HG03432 (cell line): ENCODE measurements at regions not wholly inside any gene's neighbourhood (a gene's known extent, or its start where the extent isn't known, plus 50 kb on each side); places are given as distances from the start of the nearest gene placed in this dataset.
"Not testable (repeated sequence)": the region's sequence is repeated elsewhere in the genome, so short reads cannot be mapped to it uniquely, and the experiment has no call there.

Experiments used
- ATAC-seq: cut with Tn5 transposase; IDR thresholded peaks from one replicate; pipeline ENCODE4 v1.9.1; 2021; ENCODE audit warnings: mild to moderate bottlenecking, moderate library complexity; ENCODE audit not compliant: unreplicated experiment

DNA sequence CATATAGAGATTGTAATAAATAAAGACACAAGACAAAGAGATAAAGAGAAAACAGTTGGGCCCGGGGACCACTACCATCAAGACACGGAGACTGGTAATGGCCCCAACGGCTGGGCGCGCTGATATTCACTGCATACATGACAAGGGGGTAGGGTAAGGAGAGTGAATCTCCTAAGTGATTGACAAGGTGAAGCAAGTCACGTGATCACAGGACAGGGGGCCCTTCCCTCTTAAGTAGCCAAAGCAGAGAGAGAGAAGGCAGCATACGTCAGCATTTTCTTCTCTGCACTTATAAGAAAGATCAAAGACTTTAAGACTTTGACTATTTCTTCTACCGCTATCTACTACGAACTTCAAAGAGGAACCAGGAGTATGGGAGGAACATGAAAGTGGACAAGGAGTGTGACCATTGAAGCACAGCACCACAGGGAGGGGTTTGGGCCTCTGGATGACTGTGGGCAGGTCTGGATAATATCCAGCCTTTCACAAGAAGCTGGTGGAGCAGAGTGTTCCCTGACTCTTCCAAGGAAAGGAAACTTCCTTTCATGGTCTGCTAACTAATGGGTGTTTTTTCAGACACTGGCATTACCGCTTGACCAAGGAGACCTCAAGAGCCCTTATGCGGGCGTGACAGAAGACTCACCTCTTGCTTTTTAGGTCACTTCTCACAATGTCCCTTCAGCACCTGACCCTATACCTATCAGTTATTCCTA, 75.6 kb downstream of the MRPL39 start:
- ATAC-seq, result not testable (repeated sequence)

DNA sequence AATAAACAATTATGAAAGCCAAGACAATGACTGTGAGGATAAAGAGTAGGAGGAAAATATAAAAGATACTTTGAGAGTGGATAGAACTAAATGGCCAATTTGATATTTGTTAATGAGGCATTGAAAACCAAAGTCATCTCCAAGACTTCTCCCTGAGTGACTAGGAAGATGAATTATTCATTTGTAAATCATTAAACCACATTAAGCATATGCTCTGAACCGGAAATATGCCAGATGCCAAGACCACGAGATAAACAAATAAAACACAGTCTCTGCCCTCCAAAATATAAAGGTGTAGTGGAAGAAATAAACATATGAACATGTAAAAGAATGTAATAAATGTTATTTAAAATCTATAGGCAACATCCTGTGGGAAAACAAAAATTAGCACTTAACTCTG, 78.8 kb downstream of the MRPL39 start:
- no peak for ATAC-seq

DNA sequence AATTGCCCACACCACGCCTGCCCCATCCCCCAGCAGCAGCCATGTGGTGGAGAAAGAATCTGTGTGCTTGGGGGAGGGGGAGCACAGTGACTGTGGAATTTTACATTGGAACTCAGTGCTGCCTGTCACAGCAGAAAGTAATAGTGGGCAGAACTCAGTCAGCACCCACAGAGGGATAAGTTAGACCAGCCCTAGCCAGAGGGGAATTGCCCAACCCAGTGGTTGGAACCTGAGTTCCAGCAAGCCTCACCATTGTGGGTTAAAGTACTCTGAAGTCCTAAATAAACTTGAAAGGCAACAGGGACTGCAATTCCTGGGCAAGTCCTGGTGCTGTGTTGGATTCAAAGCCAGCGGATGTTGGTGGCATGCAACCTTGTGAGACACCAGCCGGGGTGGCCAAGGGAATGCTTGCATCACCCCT, 88.8 kb downstream of the MRPL39 start:
- no peak for ATAC-seq

DNA sequence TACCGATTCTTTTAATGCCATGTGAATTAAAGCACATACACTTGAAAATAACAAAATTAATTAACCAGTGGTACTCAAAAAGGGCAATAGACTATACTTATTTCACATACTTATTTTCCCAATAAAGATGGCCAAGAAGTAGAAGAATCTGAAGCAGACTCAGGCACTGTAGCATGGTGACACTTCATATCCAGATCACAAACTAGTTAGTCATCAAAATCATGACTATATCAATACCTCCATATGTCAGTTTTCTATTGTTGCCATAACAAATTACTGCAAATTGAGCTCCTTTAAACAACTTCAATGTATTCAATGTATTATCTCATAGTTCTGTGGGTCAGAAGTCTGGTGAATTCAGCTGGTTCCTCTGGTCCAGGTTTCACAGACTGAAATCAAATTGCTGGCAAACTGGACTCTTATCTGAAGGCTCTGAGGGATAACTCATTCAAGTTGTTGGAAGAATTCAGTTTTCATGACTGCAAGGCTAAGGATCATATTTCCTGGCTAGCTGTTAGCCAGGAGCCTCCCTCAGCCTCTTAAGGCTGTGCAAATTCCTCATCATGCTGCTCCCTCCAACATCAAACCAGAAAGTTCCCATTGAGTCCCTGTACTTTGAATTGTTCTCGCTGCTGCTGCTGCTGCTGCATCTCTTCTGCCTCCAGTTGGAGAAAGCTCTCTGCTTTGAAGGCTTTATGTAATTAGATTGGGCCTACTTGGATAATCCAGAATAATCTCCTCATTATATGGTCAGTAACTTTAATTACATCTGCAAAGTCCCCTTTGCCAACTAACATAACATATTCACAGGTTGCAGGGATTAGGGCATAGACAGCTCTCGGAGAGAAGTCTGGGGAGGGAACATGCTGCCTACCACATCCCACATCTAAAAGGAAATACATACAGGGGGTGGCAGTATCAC, 91.5 kb downstream of the MRPL39 start:
- ATAC-seq, result no peak

DNA sequence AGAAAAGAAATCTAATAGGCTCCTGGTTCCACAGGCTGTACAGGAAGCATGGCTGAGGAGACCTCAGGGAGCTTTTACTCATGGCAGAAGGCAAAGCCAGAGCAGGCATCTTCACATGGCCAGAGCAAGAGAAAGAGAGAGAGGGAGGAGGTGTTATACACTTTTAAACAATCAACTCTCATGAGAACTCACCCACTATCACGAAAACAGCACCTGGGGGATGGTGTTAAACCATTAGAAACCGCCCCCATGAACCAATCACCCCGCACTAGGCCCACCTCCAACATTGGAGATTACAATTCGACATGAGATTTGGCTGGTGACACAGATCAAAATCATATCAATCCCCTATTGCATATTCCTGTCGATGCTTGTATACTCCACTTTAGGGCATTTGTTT, 93.5 kb downstream of the MRPL39 start:
- no peak for ATAC-seq

DNA sequence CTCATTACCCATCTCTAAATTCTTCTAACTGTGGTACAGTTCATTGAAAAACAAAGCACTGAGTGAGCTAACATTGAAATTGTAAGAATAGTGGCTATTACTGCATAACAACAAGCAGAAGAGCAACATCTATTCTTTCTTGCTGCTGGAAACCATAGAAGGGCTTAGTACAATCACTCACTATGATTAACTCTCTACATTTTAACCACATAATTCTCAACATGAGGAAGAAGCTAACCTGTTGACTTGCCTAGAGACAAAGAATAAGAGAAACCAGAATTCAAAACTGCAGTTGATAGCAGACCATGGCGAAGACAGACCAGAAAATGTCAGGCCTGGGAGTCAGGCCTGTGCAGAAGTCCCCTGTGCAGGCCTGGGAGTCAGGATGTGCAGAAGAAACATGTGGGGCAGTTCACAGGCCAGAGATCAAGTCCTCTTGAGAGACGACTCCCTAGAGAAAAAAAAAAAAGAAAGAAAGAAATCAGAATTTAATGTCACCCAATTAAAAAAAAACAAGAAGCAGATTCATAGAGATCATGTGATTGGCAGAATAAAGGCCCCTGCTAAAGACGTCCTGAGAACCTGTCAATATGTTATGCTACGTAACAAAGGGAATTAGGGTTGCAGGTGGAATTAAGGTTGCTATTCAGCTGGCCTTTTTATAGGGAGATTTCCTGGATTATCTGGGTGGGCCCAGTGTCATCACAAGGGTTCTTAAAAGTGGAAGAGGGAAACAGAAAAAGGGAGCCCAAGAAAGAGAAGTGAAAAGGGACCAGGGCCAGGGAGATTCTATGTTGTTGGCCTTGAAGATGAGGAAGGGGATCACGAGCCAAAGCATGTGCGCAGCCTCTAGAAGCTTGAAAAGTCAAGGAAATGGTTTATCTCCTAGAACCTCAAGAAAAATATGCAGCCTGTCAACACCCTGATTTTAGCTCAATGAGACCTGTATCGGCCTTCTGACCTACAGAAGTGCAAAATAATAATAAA, 94.9 kb downstream of the MRPL39 start:
- ATAC-seq, result no peak

DNA sequence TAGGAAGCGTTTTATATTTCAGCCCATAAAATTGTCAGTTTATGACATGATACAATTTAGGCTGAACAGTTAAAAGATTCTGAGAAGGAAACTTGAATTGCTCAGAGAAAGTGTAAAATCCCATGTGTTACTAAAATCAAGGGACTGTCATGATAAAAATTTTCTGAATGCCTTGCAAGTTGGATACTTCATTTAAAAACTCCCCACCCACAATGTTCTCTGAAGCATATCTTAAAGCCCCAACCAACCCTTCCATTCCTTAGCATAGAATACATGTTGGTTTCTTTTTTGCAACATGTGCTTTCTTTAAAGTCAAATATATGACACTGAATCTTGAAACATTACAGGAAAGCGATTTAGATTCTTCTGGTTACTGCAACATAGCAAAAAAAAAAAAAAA, 97.4 kb downstream of the MRPL39 start:
- ATAC-seq, result peak; percentile 65

DNA sequence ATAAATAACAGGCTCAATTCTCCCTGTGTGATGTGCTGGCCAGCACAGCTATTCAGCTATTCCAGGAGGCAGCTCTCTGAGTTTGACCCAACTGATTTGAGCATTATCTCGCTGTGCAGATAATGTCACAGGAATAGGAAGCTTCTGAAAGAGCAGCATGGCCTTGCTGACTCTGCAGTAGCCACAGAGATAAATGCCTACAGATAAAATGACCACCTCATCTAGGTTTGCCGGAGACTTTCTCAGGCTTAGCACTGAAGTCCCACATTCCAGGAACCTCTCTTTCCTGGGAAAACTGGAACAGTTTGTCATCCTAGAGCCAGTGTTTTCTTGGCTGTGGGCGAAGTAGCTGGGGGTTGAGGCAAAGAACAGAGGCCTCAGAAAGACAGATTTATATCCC, 98.9 kb downstream of the MRPL39 start:
- no peak for ATAC-seq

DNA sequence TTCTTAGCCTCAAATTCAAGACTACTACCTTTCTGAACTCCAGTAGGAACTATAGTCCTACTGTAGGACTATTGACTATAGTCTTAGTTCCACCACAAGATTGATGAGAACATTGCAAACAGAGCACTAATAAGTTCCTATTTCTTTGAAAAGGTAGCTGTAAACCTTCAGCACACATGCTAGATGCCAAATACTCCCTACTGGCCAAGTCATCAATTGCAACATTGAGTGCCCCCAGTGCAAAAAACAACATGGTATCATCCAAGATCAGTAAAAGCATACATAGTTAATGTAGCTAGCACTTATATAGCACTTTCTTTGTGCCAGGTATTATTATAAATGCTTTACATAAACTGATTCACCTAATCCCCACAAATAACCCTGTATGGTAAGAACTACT, 99.8 kb downstream of the MRPL39 start:
- ATAC-seq, result peak; percentile 35

DNA sequence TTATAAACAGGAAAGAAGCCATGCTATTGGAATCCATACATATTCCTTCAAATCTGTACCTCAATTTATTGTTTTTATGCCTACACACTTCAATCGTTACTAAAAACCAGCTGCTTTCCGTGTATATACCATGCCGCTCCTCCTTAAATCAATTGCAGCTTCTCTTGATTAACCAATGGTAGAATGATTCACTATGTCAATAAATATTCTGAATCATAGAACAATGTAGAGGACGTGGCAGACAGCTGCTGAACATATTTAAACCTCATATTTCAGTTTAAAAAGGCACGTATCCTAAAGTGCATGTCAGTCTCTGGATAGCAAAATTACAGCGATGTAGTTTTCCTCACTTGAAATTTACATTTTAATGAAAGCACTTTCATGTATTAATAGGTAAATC, 100.4 kb downstream of the MRPL39 start:
- ATAC-seq, result no peak

DNA sequence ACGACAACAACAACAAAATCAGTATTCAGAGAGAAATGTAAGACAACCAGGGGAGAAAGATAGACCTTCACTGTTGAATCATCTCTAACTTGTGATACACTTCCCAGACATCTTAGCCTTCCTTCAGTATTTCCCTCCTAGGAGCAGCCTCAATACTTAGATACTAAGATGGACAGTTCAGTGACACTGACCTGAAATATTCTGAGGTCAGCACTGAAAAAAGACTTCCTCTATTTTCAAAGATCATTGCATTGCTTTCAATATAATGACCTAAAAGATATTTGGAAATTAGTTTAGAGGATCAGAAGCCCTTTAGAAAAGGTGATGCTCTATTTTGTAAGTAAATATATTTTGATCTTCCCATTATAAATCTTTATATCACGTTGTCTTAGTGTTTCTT, 101.0 kb downstream of the MRPL39 start:
- ATAC-seq, result no peak

DNA sequence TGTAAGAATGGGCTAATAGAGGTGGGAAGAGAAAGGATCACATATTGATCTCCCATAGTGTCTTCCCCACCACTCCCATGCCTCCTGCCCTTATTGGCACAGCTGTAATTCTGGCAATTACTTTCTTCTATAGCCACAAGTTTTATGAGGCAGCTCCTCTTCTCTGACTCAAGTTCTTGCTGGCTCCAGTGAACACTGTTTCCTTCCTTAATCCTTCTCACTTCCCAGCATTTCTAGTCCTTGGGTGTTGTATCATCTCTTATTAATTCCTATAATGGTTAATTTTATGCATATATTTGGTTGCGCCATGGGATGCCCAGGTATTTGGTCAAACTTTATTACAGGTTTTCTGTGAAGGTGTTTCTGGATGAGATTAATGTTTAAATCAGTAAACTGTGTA, 103.3 kb downstream of the MRPL39 start:
- no peak for ATAC-seq

DNA sequence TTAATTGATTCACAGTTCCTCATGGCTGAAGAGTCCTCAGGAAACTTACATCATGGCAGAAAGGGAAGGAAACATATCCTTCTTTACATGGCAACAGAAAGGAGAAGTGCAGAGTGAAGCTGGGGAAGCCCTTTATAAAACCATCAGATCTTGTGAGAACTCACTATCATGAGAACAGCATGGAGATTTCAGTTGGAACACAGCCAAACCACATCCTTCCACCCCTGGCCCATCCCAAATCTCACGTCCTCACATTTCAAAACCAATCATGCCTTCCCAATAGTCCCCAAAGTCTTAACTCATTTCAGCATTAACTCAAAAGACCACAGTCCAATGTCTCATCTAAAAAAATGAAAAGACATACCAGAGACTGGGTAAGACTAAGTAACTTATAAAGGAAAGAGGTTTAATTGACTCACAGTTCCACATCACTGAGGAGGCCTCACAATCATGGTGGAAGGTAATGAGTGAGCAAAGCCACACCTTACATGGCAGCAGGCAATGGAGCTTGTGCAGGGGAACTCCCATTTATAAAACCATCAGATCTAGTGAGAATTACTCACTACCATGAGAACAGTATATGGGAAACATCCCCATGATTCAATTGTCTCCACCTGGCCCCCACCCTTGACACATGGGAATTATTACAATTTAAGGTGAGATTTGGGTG, 105.2 kb downstream of the MRPL39 start:
- peak; percentile 74 for ATAC-seq

DNA sequence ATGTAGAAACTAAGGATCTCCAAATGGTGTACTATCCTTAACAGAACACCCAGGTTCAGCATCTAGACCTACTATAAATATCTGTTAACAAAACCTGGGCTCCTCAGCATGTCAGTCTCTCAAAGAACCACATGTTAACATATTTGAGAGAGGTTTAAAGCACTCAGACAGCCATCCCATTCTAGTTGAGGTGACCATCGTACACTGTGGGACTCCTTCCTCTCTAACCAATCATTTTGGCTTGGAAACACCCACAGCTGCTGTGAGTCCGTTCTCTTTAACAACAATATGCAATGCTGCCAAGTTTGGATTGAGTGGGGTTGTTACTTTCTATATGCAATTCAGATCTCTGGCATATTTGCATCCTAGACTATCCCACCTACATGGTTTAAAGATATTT, 105.8 kb downstream of the MRPL39 start:
- ATAC-seq, result peak; percentile 20

DNA sequence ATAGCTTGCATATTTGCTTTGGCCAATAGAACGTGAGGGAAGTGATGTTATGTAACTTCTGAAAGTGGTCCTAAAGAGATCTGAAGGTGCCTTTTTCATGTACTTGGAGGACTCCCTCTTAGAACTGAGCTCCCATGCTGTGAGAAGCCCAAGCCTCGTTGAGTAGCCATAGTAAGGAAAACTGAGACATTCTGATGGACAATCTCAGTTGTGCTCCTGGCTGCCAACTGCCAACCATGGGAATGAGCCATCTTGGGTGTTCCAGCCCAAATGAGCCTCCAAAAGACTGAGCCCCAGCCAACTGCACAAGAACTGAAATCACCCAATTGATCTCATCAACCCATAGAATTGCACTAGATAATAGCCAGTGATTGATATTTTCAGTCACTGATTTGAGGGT, 106.7 kb downstream of the MRPL39 start:
- ATAC-seq, result no peak

DNA sequence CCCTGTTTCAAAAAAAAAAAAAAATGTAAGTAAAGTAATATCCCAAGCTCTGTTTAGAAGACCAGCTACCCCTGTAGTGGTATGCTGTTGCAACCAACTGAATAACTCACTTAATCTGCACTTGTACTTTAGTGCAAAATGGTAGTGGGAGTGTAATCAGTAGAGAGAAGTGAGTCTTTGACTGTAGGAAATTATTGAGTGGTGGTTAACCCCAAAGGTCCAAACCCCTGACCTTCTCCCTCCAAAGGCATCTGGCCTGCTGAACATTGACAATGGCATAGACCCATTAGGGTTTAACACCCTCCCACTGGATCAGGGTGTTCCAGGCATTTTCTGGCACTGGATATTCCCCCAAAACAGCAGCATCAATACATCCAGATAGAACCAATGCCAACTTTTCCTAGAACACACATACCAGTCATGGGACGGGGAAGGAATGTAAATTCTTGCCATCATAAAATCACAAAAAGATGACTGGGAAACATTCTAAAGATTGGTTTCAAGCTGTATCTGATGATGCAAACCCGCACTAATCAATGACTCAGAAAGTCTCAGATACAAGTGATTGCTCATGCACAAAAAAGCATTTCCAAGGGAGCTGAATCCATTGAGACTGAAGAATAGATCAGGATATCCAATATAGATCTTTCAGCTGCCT, 110.3 kb downstream of the MRPL39 start:
- no peak for ATAC-seq

DNA sequence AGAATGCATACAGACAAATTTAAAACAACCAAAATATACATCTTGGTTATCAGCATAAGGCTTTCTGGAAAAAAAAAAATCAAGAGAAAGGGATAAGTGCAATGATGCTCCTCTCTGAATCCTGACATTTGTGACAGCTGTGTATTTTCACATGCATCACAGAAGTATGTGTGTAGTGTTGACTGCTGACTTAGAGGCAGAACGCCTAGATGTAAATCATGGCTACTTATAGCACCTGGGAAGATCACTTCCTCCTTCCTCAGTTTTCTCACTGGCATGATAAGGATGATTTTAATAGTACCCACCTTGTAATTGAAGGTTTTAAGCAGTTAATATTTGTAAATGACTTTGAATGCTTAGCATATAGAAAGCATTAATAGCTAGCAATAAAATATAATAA, 112.5 kb downstream of the MRPL39 start:
- peak; percentile 38 for ATAC-seq

DNA sequence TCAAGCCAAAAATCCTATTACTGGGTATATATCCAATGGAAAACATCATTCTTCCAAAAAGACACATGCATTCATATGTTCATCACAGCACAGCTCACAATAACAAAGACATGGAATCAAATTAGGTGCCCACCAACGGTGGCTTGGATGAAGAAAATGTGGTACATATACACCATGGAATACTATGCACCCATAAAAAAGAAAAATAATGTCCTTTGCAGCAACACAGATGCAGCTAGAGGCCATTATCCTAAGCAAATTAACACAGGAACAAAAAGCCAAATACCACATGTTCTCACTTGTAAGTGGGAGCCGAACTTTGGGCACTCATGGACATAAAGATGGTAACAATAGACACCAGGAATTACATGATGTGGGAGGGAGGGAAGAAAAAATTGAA, 113.6 kb downstream of the MRPL39 start:
- ATAC-seq, result no peak

DNA sequence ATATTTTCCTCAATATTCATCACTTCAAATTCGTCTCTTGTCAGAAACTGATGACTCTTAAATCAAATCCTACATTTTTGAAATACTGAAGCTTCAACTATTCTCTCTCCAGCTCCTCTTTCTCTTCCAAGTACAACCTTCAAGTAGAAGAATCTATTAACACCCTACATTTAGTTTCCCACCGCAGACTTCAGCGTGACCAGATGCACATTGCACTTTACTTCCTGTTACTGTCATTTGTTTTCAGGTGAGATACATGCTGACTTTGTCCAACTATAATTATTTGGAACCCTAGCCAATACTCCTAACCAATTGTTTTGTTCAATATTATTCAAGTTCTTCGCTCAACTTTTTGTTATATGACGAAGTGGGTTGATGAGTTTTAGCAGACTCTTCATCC, 116.0 kb downstream of the MRPL39 start:
- ATAC-seq, result no peak

DNA sequence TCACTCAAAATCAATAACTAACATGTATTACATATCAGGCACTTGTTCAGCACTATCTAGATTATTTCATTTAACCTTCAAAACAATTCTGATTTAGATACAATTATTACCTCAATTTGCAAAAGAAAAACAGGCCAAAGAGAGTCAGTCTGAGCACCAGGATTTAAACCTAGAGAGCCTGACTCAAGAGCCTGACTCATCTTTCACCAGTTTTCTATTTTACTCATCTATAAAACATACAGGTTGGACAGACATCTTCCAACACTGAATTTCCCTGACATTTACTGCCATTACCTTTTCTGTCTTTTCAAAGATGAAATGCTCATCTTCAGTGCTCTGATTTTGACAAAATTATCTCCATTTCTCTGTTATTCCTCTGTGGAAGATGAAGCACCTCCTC, 116.5 kb downstream of the MRPL39 start:
- ATAC-seq, result no peak
